GM19397 (cell line): ENCODE measurements at regions not wholly inside any gene's neighbourhood (a gene's known extent, or its start where the extent isn't known, plus 50 kb on each side); places are given as distances from the start of the nearest gene placed in this dataset.

ENCODE experiments used
- ATAC-seq: cut with Tn5 transposase; IDR thresholded peaks from one replicate; pipeline ENCODE4 v1.9.1; 2021; ENCODE audit warnings: mild to moderate bottlenecking, moderate library complexity; ENCODE audit not compliant: unreplicated experiment

DNA sequence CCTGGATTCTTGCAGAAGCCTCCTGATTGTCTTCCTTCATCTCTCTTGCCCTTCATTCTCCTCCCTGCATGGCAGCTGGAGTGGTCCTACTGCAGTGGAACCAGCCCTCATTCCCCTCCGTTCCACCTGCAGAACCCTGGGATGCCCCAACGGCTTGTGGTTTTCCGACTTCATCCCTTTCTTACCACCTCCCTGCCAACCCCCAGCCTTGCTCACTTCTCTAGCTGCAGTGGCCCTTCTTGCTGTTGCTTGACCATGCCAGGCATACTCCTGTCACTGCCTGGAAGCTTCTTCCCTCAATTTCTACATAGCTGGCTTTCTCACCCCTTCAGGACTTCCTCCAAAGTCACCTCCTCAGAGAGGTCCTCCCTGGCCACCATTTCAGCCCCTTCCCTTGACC, 123.3 kb downstream of the BEGAIN start:
- ATAC-seq, result no peak

DNA sequence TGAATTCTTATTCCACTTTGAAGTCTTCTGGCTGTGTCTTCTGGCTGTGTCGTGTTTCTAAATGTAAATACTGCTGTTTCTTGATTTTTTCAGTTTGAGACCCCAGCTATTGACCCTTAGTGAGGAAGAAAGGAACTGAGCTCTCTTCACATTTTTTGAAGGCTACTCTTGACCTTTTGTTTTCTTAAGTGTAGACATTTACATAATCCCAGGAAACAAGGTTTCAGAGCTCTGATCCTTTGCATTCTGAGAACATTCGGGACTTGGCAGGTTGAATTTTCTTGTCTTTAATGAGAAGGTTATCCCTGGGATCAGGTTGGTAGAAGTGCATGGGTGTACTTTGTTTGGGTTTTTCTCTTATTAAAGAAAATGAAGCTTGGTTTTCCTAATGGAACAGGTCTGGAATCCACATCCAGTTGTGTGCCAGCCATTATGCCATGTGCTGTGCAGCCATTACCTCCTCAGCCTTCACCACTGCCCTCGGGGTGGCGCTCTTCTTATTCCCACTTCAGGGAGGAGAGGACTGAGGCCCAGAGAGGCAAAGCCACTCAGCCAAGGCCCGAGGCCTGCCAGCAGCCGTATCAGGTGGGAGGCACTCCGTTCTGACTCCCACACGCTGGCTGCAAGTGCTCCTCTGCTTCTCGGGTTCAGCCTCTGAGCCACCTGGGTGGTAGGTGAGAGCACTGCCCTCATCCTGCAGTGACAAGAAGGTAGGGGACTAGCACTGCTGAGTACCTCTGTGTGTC, 120.9 kb downstream of the BEGAIN start:
- no peak for ATAC-seq

DNA sequence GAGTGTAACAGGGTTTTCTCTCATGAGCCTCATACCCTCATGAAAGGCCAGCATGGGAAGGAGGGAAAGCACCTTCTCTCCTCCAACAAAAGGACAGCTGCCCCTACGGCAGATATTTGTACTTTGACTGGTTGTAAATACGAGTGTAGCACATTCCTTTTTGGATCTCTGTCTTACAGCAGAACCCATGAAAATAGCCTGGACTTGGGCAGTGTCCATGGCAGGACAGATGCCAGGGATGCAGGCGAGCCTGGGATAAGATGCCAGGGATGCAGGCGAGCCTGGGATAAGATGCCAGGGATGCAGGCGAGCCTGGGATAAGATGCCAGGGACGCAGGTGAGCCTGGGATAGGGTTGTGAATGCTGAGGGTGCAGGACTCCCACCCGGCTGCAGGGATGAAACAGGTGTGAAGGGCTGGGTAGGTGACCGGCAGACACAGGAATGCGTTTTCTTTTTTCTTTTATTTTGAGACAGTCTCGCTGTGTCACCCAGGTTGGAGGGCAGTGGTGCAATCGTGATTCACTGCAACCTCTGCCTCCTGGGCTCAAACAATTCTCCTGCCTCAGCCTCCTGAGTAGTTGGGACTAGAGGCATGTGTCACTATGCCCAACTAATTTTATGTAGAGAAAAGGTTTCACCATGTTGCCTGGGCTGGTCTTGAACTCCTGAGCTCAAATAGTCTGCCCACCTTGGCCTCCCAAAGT, 120.0 kb downstream of the BEGAIN start:
- no peak for ATAC-seq

DNA sequence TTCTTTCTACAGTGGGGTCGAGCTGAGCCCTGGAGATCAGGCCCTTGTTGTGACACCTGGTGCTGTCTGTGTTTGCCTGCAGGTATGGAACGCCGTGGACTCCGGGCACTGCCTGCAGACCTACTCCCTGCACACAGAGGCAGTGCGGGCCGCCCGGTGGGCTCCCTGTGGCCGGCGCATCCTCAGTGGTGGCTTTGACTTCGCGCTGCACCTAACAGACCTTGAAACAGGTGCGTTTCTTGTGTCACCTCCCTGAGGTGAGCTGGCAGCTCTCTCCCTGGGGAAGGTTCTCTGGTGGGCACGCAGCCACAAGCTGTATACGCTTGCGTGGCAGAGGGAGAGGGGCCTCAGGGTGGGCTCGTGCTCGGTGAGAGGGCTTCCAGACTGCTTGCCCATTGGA, 119.3 kb downstream of the BEGAIN start:
- ATAC-seq, result no peak

DNA sequence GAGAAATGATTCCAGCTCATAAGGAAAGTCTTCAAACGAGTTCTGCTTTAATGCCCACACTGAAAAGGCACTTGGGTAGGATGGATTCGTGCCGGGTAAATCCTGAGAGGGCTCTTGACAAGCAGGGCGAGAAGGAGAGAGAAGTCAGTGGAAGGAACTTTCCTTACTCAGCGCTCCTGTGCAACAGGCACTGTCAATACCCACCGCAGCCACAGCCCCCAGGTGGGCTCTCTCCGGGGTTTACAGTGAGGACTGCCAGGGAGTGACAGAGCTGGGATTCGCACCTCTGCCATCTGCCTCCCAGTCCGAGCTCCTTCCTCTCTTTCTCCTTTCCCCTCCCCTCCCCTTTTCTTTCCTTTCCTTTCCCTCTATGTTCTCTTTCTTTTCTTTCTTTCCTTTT, 118.7 kb downstream of the BEGAIN start:
- no peak for ATAC-seq

DNA sequence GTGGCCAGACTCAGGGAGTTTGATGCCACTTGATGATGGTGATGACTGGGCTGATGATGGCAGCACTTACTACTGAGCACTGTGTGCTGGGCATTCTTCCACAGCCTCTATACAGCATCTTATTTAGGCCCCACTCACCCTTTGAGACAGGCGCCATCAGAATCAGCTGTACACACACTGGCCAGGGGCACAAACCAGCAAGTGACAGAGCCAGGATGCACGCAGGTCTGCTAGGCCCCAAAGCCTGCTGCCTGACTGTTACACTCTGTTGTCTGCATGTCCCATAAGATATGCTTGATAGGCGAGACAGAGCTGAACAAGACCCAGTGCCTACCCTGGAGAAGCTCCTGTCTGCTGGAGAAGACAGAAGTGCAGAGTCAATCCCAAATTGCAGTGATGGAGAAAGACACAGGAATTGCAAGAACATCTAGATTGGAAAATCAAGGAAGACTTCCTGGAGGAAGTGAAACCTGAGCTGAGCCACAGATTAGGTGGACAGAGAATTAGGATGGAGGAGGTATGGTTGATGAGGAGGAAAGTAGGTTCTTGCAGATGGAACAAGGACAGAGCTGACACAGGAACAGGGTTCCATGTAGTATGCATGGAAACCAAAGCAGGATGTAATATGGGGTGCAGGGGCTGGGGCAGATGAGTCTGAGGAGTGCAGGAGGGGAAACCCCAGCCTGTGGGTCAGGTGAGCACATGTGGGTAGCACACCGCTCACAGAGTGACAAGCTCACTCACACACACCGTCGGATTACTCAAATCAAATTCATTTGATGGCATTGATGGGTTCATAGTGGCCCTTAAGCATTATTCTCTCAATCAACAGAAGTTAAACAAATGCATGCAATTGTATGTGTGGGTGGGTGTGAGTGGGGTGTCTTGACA, 117.3 kb downstream of the BEGAIN start:
- no peak for ATAC-seq

DNA sequence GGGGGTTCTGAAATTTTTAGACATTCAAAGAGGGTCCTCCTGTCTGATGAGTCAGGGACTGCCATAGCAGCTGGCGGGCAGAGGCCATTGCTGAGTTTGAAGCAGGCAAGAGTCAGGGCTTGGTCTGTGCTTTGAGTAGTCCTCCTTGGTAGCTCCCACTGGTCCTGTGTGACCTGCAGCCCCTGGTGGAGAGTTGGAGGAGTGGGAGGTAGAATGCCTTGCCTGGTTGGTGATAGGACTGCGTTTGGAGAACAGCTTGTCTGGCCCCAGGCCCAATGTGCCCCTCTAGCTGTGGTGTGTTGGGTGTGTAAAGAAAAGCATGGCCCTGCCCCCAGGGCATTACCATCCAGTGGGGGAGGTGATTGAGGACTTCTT, 116.7 kb downstream of the BEGAIN start:
- no peak for ATAC-seq

DNA sequence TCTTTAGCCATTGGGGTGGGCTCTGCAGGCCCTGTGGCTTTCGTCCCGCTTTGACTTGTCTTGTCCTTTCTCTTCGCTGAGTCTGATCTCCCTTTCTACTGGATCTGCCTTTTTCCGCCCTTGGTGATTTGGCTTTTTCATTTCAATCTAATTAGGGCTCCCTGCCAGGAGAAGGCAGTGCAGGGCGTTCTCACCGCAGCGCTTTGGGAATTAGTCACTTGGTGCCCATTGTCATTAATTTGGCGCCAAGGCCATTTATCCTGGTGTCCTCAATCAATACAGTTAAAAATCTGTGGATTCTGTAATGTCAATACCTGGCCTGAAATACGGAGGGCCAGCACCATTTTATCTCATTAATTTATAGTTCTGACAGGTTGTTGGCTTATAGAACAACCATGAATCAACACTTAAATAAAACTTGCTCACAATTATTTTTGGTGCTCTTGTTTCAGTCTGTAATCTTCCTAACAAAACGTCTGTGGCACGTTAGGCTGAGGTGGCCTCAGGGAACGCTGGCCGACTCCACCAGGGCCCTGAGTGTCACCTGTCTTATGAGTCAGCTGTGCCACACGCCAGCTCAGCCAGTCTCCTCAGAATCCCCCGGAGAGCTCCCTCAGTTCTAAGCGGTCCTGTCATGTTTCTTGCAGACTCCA, 115.7 kb downstream of the BEGAIN start:
- no peak for ATAC-seq

DNA sequence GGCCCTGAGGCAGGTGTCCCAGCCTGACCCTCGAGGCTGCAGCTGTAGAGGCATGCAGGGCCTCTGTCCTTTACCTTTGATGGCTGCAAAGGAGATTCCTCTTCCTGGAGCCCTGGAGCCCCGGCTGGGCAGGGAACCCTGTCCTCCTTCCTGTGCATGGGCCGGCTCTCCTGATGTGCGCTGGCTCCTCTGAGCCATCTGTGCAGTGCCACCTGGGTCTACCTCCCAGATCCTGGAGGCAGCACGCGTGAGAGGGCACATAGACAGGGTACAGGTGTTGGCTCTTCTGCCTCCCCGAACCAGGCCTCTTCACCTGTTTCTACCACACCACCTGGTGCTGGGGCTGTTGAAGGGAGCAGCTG, 115.1 kb downstream of the BEGAIN start:
- ATAC-seq, result no peak

DNA sequence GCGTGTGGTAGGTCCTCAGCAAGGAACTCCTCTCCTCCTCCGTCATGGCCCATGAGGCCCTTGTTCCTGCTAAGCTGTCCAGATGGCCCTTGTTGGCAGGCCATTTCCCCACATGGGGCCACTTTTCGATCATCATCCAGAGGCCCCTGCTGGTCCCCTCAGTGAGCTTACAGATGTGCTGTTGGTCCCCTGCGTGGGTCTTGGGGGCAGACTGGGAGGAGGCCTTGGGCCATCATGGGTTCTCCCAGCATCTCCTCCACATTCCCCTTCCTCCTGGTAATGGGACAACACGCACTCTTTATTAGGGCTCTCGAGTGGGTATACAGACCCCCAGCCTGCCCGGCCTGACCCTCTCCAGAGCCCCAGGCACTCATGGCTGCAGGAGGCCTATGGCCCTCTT, 114.7 kb downstream of the BEGAIN start:
- ATAC-seq, result no peak

DNA sequence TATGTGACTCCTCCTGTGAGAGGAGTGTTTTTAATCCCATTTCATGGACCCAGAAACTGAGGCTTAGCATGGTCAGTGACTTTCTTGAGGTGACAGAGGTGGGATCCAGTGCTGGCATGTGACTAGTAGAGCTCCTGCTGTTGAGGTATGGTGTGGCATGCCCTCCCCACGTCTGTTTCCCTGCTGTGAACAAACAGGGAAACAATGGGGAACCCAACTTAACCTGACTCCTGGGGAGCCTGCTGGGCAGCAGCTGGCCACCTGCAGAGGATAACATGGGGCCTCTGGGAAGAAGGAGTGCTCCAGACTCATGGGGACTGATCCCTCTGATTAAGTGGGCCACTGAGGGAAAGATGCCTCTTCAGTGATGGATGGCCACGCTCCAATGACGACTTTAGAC, 114.0 kb downstream of the BEGAIN start:
- ATAC-seq, result no peak

DNA sequence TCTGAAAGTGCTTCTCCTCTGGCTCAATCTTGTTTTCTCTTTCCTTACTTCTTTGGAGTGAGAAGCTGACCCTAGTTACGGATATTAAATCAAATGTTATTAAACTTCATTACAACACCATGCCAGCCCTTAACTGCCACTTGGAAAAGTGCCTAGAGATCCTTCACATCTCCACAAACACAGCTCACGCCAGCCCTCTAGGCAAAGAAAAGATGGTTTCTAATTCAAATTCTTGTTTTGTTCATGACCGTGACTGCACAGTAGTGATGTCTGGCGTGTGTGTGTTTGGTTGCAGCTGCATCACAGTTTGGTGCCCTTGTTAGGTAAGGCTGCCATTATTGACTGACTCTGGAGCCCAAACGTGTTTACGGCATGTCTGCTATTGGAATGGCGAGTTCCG, 113.0 kb downstream of the BEGAIN start:
- no peak for ATAC-seq

DNA sequence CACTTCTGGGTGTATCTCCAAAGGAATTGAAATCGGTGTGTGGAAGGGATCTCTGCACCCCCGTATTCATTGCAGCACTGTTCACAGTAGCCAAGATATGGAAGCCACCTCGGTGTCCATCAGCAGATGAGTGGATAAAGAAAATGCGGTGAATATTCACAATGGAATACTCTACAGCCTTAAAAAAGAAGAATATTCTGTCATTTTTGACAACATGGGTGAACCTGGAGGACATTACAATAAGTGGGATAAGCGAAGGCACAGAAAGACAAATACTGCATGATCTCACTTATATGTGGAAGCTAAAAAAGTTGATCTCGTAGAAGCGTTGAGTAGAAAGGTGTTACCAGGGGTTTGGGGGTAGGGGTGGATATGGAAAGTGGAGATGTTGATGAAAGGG, 111.9 kb downstream of the BEGAIN start:
- no peak for ATAC-seq

DNA sequence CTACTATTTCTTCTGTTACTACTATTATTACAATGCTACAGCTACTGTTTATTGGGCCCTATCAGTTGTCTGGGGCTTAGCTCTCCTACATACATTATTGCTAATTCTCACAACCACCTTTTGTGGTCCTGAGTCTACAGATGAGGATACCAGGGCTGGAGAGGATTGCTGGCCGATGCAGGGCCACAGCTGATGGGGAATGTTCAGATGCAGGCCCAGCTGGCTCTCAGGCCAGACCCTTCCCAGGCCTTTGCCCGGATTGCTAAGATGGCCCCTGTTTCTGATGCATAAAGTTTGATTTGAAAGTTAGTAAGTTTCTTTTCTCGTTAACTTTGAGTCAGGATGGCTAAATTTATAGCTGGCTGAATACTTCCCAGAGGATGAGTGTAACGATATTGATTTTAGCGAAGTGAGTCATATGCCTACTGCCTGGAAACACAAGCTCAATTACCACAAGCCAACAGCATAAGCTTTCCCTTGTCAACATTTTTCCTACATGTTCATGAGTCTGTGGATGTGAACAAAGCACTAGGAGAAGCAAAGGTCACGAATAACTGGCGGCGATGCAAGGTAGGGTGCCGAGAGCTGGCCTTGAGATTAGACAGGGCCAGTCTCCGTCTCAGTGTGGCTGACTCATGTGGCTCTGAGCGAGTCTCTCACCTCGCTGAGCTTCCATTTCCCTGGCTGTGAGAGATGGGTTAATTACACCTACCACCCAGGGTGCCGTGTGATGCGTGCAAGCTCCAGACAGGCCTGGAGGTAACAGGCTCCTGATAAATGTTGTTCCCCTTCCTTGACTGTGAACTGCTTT, 111.0 kb downstream of the BEGAIN start:
- ATAC-seq, result no peak

DNA sequence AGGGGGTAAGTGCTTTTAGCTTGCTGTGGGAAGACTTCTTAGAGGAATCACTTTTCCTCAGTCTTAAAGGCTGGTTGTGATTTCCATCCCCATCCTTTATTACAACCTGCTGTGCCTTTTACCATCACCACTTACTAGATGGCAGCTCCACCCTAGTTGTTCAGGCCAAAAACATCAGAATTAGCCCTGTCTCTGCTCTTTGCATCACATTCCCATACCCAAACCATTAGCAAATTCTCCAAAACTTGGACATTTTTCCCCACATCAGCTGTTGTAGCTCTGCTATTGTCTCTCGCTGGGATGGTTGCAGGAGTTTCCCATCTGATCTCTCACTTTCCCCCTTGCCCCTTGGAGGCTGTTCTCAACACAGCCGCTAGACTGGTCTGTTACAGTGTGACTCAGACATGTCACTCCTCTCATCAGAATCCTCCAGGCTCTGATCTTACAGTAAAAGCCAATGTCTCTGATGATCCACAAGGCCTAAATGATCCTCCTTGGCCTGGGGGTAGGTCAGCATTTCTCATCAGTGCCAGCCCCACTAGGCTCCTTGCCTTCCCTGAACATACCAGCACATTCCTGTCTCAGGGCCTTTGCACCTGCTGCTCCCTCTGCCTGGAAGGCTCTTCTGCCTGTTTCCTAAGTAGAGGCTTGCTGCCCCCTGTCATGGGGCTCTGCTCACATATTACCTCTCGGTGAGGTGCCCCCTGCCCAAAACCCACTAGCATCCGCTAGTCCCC, 102.5 kb downstream of the BEGAIN start:
- no peak for ATAC-seq

DNA sequence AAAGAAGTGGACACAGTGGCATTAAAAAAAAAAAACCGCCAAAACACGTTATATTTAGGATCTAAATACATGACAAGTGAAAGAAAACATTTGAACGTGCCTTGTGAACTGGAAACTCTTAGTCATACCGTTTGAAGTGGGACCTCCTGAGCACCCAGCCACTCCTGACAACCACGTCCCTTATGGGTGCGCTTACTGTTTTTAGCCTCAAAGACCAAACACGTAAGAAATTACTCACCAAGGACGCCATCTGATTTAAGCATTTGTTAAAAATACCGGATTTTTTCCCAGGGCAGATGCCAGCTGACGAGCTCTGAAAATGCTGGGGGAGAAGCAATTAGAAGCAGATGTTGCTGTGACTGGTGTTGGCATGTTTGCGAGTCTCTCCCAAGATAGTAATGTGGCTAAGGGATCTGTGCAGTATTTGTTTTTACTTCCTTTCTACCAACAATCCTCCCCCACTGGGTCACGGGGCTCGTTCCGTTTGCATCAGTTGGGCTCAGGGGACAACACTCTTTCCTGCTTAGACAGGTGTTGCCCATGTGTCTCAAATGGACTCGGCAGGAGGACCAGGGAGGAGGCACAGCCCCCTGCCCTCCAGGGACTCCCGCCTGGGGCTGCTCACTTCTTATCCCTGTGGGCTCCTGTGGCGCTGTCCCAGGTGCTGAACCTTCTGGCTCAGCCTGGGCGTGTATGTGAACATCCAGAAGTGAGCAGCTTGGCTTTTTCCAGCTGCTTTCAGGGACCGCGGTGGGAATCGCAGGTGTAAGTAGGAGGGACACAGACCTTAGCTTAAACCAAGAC, 101.0 kb downstream of the BEGAIN start:
- peak; percentile 45 for ATAC-seq
